Keratinocyte (primary cell): ENCODE measurements at regions not wholly inside any gene's neighbourhood (a gene's known extent, or its start where the extent isn't known, plus 50 kb on each side); places are given as distances from the start of the nearest gene placed in this dataset.

Source experiments
- DNase-seq: peaks from one replicate; pipeline ENCODE4 v3.0.0-alpha.2; 2011; ENCODE audit warnings: low read depth, missing footprints, low spot score
- FAIRE-seq: peaks from 2 replicates; lab custom pipeline; 2011; peaks lifted over from hg19 to GRCh38; lab: Jason Lieb, UNC
- H2AFZ ChIP-seq: 2 replicates; pipeline ENCODE4 v1.6.0; 2012; ENCODE audit warnings: low read length, control low read depth, inconsistent platforms; ENCODE audit not compliant: control insufficient read depth
- H3K27ac ChIP-seq: 2 replicates; pipeline ENCODE4 v1.5.1; 2011; ENCODE audit warnings: low read length; ENCODE audit not compliant: control insufficient read depth, insufficient read depth
- H3K27me3 ChIP-seq: 3 replicates; pipeline ENCODE4 v1.6.0; 2011; ENCODE audit warnings: low read length; ENCODE audit not compliant: control insufficient read depth, insufficient read depth; ENCODE audit errors: extremely low read depth
- H3K36me3 ChIP-seq, 2 experiments: 2 replicates in 1 of 2; 3 replicates in 1 of 2; pipeline ENCODE4 v1.5.1; 2011; ENCODE audit warnings: low read length in 2 of 2, mild to moderate bottlenecking in 1 of 2; ENCODE audit not compliant: control insufficient read depth in 2 of 2, insufficient read depth in 2 of 2; ENCODE audit errors: extremely low read depth in 1 of 2
- H3K4me1 ChIP-seq: 3 replicates; pipeline ENCODE4 v1.5.1; 2011; ENCODE audit warnings: low read length; ENCODE audit not compliant: control insufficient read depth, insufficient read depth; ENCODE audit errors: extremely low read depth
- H3K4me2 ChIP-seq: 3 replicates; pipeline ENCODE4 v1.6.0; 2011; ENCODE audit warnings: low read depth, low read length; ENCODE audit not compliant: control insufficient read depth, insufficient read depth; ENCODE audit errors: extremely low read depth
- H3K4me3 ChIP-seq, 3 experiments: fragments of 200-600 bp in 1 of 3; sonication (generic) in 1 of 3; 2 replicates in 2 of 3; 3 replicates in 1 of 3; pipeline ENCODE4 v1.5.1; 2011 to 2016; ENCODE audit warnings: low read length in 3 of 3, mild to moderate bottlenecking in 3 of 3, control low read depth in 2 of 3, inconsistent platforms in 1 of 3, low read depth in 1 of 3, mixed read lengths in 1 of 3, mixed run types in 1 of 3, moderate library complexity in 1 of 3; ENCODE audit not compliant: control insufficient read depth in 2 of 3, insufficient read depth in 2 of 3; ENCODE audit errors: extremely low read depth in 1 of 3
- H3K79me2 ChIP-seq: 2 replicates; pipeline ENCODE4 v1.6.0; 2012; ENCODE audit warnings: low read length; ENCODE audit not compliant: control insufficient read depth, insufficient read depth
- H3K9ac ChIP-seq: 3 replicates; pipeline ENCODE4 v1.6.0; 2011; ENCODE audit warnings: low read length; ENCODE audit not compliant: control insufficient read depth, insufficient read depth; ENCODE audit errors: extremely low read depth
- H3K9me1 ChIP-seq: 3 replicates; pipeline ENCODE4 v1.6.0; 2011; ENCODE audit warnings: low read length; ENCODE audit not compliant: control insufficient read depth, insufficient read depth; ENCODE audit errors: extremely low read depth
- H3K9me3 ChIP-seq: 2 replicates; pipeline ENCODE4 v1.5.1; 2012; ENCODE audit warnings: low read depth, low read length; ENCODE audit not compliant: control insufficient read depth
- H4K20me1 ChIP-seq: 3 replicates; pipeline ENCODE4 v1.6.0; 2011; ENCODE audit warnings: low read length; ENCODE audit not compliant: control insufficient read depth, insufficient read depth; ENCODE audit errors: extremely low read depth
- CTCF ChIP-seq, 3 experiments: IDR thresholded peaks in 1 of 3; conservative IDR thresholded peaks in 1 of 3; optimal IDR thresholded peaks in 1 of 3; 2 replicates in 2 of 3; 3 replicates in 1 of 3; pipeline versions ENCODE3 to v1.5.1; 2011; ENCODE audit warnings: low read length in 3 of 3, mild to moderate bottlenecking in 3 of 3, moderate library complexity in 2 of 3, control low read depth in 1 of 3, inconsistent platforms in 1 of 3; ENCODE audit not compliant: insufficient read depth in 2 of 3; ENCODE audit errors: extremely low read depth in 1 of 3
- EZH2 ChIP-seq: IDR thresholded peaks from one replicate; pipeline ENCODE4 v1.6.1; 2012; ENCODE audit warnings: inconsistent platforms, mild to moderate bottlenecking, low read length, moderate library complexity
- dilution Hi-C: fragments of 300-500 bp; cut with MboI; formaldehyde crosslinking; loops from one replicate; pipeline ENCODE4 v1.7.0; 2020; ENCODE audit warnings: low sequenced_read_pairs; ENCODE audit not compliant: extremely low pct_ligation_motif_present

GRCh38 chr1:104852151-104852550 lies 1102.5 kb downstream of the AMY1C start:
- Histone ChIP-seq H3K4me1 (no peaks in the 10 kb centered on the region), H3K27me3 (no peaks in the 10 kb centered on the region), H3K27ac (no peak overlapping the region), H4K20me1 (no peaks in the 10 kb centered on the region), H3K9ac (no peak overlapping the region), H3K79me2 (no peaks in the 10 kb centered on the region), H3K9me1 (no peaks in the 10 kb centered on the region), H3K9me3 (peaks cover 2% of the 10 kb centered on the region), H3K4me2 (no peak overlapping the region), H3K4me3 (no peak overlapping the region), H2AFZ (no peak overlapping the region), H3K36me3 (no peaks in the 10 kb centered on the region)
- dilution Hi-C loops, result no loop called here
- TF ChIP-seq EZH2 (no peak), CTCF (optimal IDR thresholded peaks at IDR 0.05 in 1 of 3, IDR thresholded peaks at IDR 0.05 in 1 of 3, conservative IDR thresholded peaks at IDR 0.05 in 1 of 3; ENCODE audit: extremely low read depth in 1 of 3, insufficient read depth in 2 of 3, low read length in 3 of 3) (no peak)
- DNase-seq (no peak), FAIRE-seq (no peak)

GRCh38 chr1:104853276-104853675 lies 1103.6 kb downstream of the AMY1C start:
- no peaks in the 10 kb centered on the region for H3K79me2 ChIP-seq
- no peak overlapping the region for H3K4me2 ChIP-seq
- peaks cover 2% of the 10 kb centered on the region for H3K9me3 ChIP-seq
- no peaks in the 10 kb centered on the region for H3K4me1 ChIP-seq
- no peaks in the 10 kb centered on the region for H4K20me1 ChIP-seq
- no peaks in the 10 kb centered on the region for H3K36me3 ChIP-seq
- FAIRE-seq (no peak), DNase-seq (no peak)
- no peak overlapping the region for H3K4me3 ChIP-seq
- TF ChIP-seq CTCF (optimal IDR thresholded peaks at IDR 0.05 in 1 of 3, IDR thresholded peaks at IDR 0.05 in 1 of 3, conservative IDR thresholded peaks at IDR 0.05 in 1 of 3; ENCODE audit: extremely low read depth in 1 of 3, insufficient read depth in 2 of 3, low read length in 3 of 3) (no peak), EZH2 (no peak)
- no peaks in the 10 kb centered on the region for H3K9me1 ChIP-seq
- no peak overlapping the region for H3K9ac ChIP-seq
- H3K27ac ChIP-seq, result no peak overlapping the region
- H2AFZ ChIP-seq, result no peak overlapping the region
- no peaks in the 10 kb centered on the region for H3K27me3 ChIP-seq
- dilution Hi-C loops, result no loop called here
